NCI-H2171 (cell line): ENCODE measurements at regions not wholly inside any gene's neighbourhood (a gene's known extent, or its start where the extent isn't known, plus 50 kb on each side); places are given as distances from the start of the nearest gene placed in this dataset.

ENCODE experiments used
- DNase-seq: peaks from one replicate; lab custom pipeline; 2025; lab: John Stamatoyannopoulos, UW

GRCh38 chr6:44011350-44011920 is 115.8 kb downstream of the MRPL14 start:
- DNase-seq = no peak

DNA sequence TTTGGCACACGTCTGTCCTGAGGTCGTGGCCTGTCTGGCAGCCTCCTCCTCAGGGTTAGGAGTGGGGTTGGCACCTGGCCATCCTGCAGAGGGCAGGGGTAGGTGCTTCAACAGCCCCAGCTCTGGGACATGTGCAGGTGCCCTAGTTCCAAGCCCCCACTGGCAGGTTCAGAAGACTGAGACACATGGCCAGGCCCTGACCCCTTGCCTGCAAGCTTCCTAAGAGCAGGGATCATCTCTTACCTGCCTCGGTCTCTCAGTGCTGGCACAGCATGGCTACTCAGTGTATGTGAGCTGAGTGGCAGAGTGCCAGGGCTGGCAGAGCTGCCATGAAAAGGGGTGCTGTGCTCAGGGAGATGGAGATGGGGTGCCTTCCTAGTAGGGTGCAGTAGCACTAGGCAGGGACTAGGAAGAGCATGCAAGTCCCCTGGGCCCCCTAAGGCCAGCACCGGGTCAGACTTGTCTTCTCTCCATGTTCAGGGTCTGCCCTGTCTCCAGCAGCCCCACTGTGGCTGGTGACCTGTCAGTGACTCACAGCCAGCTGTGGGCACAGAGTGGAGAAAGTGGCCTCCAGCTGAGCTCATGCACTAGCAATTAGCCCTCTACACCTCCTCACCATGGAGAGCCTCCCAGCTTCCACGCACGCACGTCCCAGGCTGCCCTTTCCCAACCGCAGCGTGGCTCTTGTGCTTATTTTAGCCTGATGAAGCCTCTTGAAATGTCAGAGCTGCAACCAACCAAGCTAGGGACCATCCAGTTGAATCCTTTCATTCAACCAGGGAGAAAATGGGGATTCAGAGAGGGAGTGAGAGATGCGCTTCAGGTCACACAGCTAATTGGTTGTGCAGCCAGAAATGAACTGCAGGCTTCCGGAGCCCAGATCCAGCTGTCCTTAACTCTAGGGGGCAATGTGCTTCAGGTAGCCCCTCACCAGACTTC is 116.6 kb downstream of the MRPL14 start:
- DNase-seq = no peak

DNA sequence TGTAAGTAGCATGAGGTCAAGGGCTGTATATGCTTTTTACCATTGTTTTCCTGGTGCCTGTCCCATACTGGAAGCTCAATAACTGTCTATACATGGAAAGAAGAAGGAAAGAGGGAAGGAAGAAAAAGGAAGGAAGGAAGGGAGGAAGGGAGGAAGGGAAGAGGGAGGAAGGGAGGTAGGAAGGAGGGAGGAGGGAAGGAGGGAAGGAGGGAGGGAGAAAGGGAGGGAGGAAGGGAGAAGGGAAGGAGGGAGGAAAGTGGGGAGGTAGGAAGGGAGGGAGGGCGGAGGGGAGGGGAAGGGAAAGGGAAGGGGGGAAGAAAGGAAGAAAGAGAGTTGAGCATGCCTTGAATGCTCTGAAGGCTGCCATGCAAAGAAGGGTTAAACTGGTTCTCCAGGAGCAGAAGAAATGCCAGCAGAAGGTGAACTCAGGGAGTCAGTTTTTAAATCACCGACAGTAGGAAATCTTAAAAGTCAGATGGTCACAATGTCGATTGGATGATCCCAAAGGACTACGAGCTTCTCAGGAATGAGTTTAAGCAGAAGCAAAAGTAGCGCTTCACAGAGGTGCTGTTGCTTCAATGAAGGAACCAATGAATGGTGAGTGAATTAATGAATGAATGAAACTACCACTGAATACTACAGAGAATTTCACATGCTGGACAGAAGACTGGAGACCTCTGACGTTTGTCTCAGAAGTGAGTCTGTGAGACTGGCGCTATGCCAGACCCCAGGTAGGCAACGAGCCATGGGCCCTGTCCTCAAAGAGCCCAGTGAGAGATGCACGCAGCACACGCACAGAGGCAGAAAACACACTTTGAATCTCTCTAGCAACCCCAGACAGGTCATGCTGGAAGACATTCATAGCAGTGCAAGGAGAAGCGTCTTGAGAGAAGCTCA is 117.6 kb downstream of the MRPL14 start:
- no peak for DNase-seq

DNA sequence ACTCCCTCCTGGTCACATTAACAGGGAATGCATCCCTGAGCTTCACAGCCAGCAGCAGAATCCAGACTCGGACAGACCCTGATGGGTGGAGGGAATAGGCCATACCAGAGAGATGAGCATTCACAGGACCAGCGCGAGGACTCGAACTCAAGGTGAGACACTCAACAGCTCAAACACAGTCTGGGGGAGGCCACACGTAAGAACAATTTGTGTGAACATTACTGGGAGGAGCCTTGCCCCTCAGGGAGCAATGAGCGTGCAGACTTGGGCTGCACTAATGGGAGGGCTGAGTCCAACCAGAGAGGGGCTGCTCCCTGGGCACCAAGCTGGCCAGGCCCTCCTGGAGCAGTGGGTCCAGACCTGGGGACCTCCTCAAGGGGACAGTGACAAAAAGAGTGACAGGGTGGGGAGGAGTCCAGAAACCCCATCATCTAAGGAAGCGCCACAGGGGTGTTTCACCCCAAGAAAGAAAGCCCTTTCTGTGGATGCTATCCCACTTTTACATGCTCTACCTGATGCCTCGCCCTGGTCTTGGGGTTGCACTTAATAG is 118.4 kb downstream of the MRPL14 start:
- no peak for DNase-seq

DNA sequence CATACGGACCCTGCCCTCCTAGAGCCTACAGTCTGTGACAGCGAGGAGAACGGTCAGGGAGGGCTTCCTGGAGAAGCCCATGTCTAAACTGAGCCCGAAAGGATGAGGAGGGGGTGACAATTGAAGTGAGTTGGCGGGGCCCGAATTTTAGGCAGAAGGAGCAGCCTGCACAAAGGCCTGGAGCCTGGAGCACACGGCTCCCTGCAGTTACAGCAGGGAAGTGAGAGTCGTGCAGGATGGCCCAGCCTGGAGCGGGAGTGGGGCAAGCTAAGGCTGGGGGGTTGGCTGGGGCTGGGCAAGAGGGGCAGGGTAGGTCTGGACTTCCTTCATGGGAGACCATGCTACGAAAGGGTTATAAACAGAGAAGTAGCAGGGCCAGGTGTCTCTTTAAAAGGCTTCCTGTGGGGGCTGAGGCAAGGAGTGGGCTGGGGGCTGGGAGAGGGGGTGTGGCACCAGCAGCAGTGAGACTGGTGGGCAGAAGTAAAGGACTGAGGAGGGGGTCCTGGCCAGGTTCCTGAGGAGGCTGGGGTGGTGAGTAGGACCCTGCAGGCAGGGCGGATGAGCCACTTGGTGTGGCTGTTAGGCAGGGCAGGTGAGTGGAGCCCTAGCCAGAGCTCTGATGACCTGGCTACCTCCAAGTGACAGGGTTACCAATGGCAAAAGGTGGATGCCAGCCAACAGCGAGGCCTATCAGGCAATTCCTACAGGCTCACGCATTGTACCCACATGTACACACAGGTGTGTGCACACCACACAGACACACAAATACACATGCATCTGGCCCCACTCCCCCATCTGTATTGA is 119.2 kb downstream of the MRPL14 start:
- no peak for DNase-seq

DNA sequence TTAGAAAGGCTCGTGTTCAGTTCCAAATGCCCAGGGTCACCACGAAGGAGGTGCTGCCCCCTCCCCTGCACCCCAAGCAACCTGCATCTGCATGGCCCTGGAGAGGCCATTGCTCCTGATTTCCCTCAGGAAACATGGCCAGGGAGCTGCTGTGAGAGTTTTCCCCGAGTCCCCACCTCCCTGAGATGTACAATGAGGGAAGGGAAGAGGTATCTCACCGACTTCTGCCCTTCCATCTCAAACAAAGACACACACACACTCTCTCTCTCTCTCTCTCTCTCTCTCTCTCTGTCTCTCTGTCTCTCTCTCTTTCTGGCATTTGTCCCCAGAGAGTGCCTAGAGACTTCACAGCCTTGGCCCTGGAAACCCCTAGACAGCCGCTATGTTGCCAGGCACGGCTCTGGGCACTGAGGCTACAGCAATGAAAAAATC is 120.4 kb downstream of the MRPL14 start:
- DNase-seq = no peak

- DNase-seq = no peak
Observed at GRCh38 chr6:44006123-44006871, 121.0 kb downstream of the MRPL14 start.

DNA sequence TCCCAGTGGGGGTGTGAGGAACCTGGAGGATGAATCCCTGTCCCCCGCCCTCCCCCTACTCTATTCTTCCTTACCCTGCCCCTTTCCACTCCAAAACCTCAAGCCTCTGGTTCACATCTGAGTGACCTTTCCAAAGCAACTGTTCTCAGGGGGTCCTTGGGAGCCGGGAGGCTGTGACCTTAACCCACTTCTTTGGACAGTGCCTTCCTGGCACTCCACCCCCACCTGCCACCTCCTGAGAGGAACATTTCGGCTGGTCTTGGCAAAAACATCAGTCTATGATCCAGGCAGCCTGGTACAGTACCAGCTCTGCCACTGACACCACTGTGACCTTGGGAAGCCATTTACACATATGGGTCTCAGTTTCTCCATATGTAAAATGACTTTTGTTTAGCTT is 121.7 kb downstream of the MRPL14 start:
- no peak for DNase-seq

- no peak for DNase-seq
Observed at GRCh38 chr6:44004625-44005506, 122.4 kb downstream of the MRPL14 start.

DNA sequence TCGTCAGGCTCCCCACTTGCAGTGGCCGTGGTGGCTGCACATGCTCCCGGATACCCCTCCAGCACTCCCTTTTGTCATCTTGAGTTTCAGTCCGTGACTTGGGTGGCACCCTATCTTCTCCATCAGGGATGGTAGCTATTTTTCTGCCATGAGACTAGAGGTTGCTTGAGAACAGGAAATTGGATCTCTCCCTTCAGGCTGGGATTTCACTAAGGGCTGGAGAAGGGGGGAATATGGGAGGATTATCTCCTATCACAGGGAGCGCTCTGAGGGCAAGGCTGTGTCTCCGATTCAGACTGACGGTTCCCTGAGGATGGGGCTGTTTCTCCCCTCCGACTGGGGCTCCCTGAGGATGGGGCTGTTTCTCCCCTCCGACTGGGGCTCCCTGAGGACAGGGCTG is 123.1 kb downstream of the MRPL14 start:
- no peak for DNase-seq

DNA sequence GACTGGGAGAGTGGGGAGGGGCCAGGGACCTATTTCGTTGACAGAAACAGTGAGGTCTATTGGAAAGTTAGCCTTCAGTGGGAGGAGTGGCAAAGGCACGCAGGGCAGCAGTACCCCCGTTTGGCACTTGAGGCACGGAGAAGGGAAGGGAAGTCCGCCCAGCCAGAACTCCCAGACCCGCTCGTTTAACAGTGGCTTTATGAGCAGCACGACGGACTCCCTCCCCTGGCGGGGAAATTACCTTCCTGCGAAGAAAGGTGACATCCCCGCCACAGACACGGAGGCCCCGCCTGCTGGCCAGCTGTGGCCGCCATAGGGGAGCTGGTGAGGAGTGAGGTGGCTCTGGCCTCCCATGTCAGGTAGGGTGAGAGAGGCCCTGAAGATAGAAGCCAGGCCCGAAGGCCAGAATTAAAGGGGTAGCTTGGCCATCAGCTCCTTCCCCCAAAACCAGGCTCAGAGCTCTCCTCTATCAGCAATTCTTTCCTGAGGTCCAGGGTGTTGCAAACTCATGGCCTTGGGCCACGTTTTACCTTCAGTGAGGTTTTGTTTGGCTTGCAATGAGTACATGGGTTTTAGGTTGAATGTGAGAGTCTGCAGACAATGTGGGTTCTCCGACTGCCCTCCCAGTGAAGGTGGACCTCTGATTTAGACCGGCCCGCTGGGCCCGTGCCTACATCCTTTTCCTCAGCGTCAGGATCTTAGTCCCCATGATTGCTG is 123.7 kb downstream of the MRPL14 start:
- no peak for DNase-seq

DNA sequence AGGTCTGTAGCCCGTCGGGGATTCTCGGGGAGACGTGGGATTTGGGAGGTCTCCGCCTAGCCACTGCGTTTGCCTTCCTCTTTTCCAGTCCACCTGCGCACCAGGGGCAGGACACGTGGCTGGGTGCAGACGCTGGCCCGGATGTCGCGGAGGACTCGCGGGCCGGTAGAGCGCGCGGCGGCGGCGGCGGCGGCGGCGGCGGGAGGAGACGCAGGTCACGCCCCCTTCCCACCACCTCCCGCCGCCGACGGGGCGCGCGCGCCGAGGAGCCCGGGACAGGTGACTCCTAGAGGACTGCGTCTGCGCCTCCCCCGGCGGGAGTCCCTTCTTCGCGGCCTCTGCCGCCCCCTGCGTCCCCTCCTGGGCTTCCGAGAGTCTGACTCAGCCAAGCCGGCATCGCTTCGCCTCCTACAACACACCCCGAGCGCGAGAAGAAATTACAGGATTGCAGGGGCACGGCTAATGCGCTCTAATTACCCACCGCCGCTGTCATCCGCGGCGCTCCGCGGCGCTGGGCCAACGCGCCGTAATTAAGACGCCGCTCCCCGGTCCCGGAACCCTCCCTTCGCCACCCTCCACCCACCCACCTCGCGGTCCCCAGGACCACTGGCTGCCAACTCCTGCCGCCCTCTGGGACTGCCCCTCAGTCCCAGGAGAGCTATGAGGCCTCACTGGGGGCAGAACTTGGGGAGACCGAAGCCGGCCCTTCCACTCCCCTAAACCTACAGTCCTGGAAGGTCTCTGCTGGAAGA is 124.5 kb downstream of the MRPL14 start:
- peak; percentile 60 for DNase-seq

DNA sequence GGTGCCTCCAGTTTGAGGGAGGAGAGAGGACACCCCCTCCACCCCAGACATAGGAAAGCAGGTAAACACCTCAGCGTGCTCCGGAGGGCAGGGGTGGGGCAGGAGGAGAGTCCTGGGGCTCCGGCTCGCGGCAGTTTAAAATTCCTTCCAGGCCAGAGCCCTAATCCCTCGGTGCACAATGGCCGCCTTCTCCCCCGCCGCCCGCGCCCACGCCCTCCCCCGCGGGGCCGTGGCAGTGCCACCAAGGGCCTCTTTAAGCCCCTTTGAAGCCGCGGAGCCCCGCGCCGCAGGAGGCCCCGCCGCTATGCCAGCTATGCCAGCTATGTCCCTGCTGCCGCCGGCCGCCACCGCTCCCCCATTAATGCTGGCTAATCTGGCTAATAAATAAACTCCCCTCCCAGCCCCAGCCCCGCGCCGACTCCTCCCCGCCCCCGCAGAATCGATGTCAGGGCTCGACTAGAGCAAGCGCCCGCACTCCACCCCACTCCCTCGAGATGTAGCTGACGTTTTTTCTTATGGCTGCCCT is 125.1 kb downstream of the MRPL14 start:
- DNase-seq = no peak

- DNase-seq = no peak
Observed at GRCh38 chr6:44001318-44002066, 125.8 kb downstream of the MRPL14 start.

- no peak for DNase-seq
Observed at GRCh38 chr6:44000164-44000842, 126.9 kb downstream of the MRPL14 start.

GRCh38 chr6:43999628-44000027 is 127.6 kb downstream of the MRPL14 start:
- DNase-seq = no peak
